ENCODE measurements at regions not wholly inside any gene's neighbourhood (a gene's known extent, or its start where the extent isn't known, plus 50 kb on each side); places are given as distances from the start of the nearest gene placed in this dataset.
A peak's percentile ranks its signal among the peaks of the same experiment; 100 is the strongest.

- TF ChIP-seq EGR1 (IDR thresholded peaks at IDR 0.05): peak; percentile 45; the same call in 1 of the 2 replicates
- TF ChIP-seq CEBPB (IDR thresholded peaks at IDR 0.05): peak; percentile 75
- TF ChIP-seq MAX (IDR thresholded peaks at IDR 0.05): no peak; the same call in 1 of the 2 replicates
- TF ChIP-seq TCF12 (IDR thresholded peaks at IDR 0.05; ENCODE audit: low read depth): no peak
- TF ChIP-seq EP300 (IDR thresholded peaks at IDR 0.05; ENCODE audit: borderline replicate concordance): peak; percentile 22; the same call in 1 of the 2 replicates
- no peak for TF ChIP-seq FOXM1 (IDR thresholded peaks at IDR 0.05; ENCODE audit: borderline replicate concordance, low read depth)
- TF ChIP-seq ZBTB7A (IDR thresholded peaks at IDR 0.05; ENCODE audit: low read depth): no peak
- TF ChIP-seq NFIC (IDR thresholded peaks at IDR 0.05): peak; percentile 72; the same call in 1 of the 2 replicates
- TF ChIP-seq USF1 (IDR thresholded peaks at IDR 0.05): no peak
Measured at GRCh38 chr15:99450896-99451358, 114.9 kb upstream of the MEF2A start.

- TF ChIP-seq NFIC (IDR thresholded peaks at IDR 0.05): no peak
- TF ChIP-seq FOXM1 (IDR thresholded peaks at IDR 0.05; ENCODE audit: borderline replicate concordance, low read depth): no peak
- no peak for TF ChIP-seq YY1 (IDR thresholded peaks at IDR 0.05; ENCODE audit: low read depth)
- TF ChIP-seq RAD21 (IDR thresholded peaks at IDR 0.05; ENCODE audit: low read depth): no peak
- no peak for TF ChIP-seq CREB1 (IDR thresholded peaks at IDR 0.05; ENCODE audit: low read depth)
- no peak for TF ChIP-seq EGR1 (IDR thresholded peaks at IDR 0.05)
- no peak for TF ChIP-seq TAF1 (IDR thresholded peaks at IDR 0.05; ENCODE audit: low read depth)
- TF ChIP-seq TCF12 (IDR thresholded peaks at IDR 0.05; ENCODE audit: low read depth): no peak
- TF ChIP-seq EP300 (IDR thresholded peaks at IDR 0.05; ENCODE audit: borderline replicate concordance): no peak
Measured at GRCh38 chr15:99451484-99451883, 114.3 kb upstream of the MEF2A start.

GRCh38 chr15:99452010-99452409 is 113.8 kb upstream of the MEF2A start:
- TF ChIP-seq ZBTB7A (IDR thresholded peaks at IDR 0.05; ENCODE audit: low read depth) (no peak), TAF1 (IDR thresholded peaks at IDR 0.05; ENCODE audit: low read depth) (no peak), TEAD4 (IDR thresholded peaks at IDR 0.05) (no peak)

GRCh38 chr15:99452728-99453636 is 112.8 kb upstream of the MEF2A start:
- TF ChIP-seq EP300 (IDR thresholded peaks at IDR 0.05; ENCODE audit: borderline replicate concordance) (peak; percentile 59; the same call in 1 of the 2 replicates), TAF1 (IDR thresholded peaks at IDR 0.05; ENCODE audit: low read depth) (no peak), YY1 (IDR thresholded peaks at IDR 0.05; ENCODE audit: low read depth) (no peak), FOXM1 (IDR thresholded peaks at IDR 0.05; ENCODE audit: borderline replicate concordance, low read depth) (no peak), CEBPB (IDR thresholded peaks at IDR 0.05) (peak; percentile 22; the same call in 1 of the 2 replicates), RAD21 (IDR thresholded peaks at IDR 0.05; ENCODE audit: low read depth) (peak; percentile 14; the same call in 1 of the 2 replicates), TCF12 (IDR thresholded peaks at IDR 0.05; ENCODE audit: low read depth) (peak; percentile 79; the same call in 1 of the 2 replicates), EGR1 (IDR thresholded peaks at IDR 0.05) (no peak), NFIC (IDR thresholded peaks at IDR 0.05) (peak; percentile 86), REST (IDR thresholded peaks at IDR 0.05; ENCODE audit: low read depth) (no peak), USF1 (IDR thresholded peaks at IDR 0.05) (peak; percentile 46; the same call in 1 of the 2 replicates), CREB1 (IDR thresholded peaks at IDR 0.05; ENCODE audit: low read depth) (no peak), TEAD4 (IDR thresholded peaks at IDR 0.05) (0 out of 2 replicates have a peak, but pooled peaks have one; percentile 14), MAX (IDR thresholded peaks at IDR 0.05) (peak; percentile 98), ZBTB7A (IDR thresholded peaks at IDR 0.05; ENCODE audit: low read depth) (no peak)

GRCh38 chr15:99453637-99454030 is 112.2 kb upstream of the MEF2A start:
- TF ChIP-seq ZBTB7A (IDR thresholded peaks at IDR 0.05; ENCODE audit: low read depth): no peak
- no peak for TF ChIP-seq NFIC (IDR thresholded peaks at IDR 0.05)
- TF ChIP-seq CREB1 (IDR thresholded peaks at IDR 0.05; ENCODE audit: low read depth): no peak
- TF ChIP-seq USF1 (IDR thresholded peaks at IDR 0.05): no peak
- no peak for TF ChIP-seq TCF12 (IDR thresholded peaks at IDR 0.05; ENCODE audit: low read depth)
- no peak for TF ChIP-seq FOXM1 (IDR thresholded peaks at IDR 0.05; ENCODE audit: borderline replicate concordance, low read depth)
- no peak for TF ChIP-seq RAD21 (IDR thresholded peaks at IDR 0.05; ENCODE audit: low read depth)
- TF ChIP-seq TAF1 (IDR thresholded peaks at IDR 0.05; ENCODE audit: low read depth): no peak
- TF ChIP-seq YY1 (IDR thresholded peaks at IDR 0.05; ENCODE audit: low read depth): no peak
- TF ChIP-seq CEBPB (IDR thresholded peaks at IDR 0.05): no peak
- no peak for TF ChIP-seq EP300 (IDR thresholded peaks at IDR 0.05; ENCODE audit: borderline replicate concordance)
- no peak for TF ChIP-seq TEAD4 (IDR thresholded peaks at IDR 0.05)
- TF ChIP-seq REST (IDR thresholded peaks at IDR 0.05; ENCODE audit: low read depth): no peak
- TF ChIP-seq EGR1 (IDR thresholded peaks at IDR 0.05): no peak

All from Ishikawa (cell line).